Endothelial cell of umbilical vein (primary cell): ENCODE measurements at regions not wholly inside any gene's neighbourhood (a gene's known extent, or its start where the extent isn't known, plus 50 kb on each side); places are given as distances from the start of the nearest gene placed in this dataset.

ENCODE experiments used
- BruUV-seq: library from RNA; stranded (reverse); fragments of 400-500 nt; replicated peaks from 2 replicates; lab custom pipeline; 2021; lab: Mats Ljungman, UMichigan
- CTCF ChIA-PET: fragments of 300-600, 350-600 bp; sonication (Branson Sonifier 250); formaldehyde crosslinking; loops from one replicate; lab custom pipeline; 2021; ENCODE audit warnings: antibody characterized with exemption, inconsistent platforms; lab: Charles Lee
- POLR2A ChIA-PET: fragments of 300-600, 350-600 bp; sonication (Branson Sonifier 250); formaldehyde crosslinking; loops from one replicate; lab custom pipeline; 2021; ENCODE audit warnings: antibody characterized with exemption, inconsistent platforms; lab: Charles Lee
- DNase-seq: peaks from one replicate; pipeline ENCODE4 v3.0.0-alpha.2; 2011; ENCODE audit warnings: low read depth, low spot score
- FAIRE-seq: peaks from 2 replicates; lab custom pipeline; 2011; peaks lifted over from hg19 to GRCh38; lab: Jason Lieb, UNC
- H2AFZ ChIP-seq: 2 replicates; pipeline ENCODE4 v1.6.0; 2012; ENCODE audit warnings: low read depth, low read length, control low read depth, inconsistent platforms
- H3K27ac ChIP-seq: 2 replicates; pipeline ENCODE4 v1.5.1; 2011; ENCODE audit warnings: low read depth, mild to moderate bottlenecking, control low read depth, low read length, moderate library complexity; ENCODE audit not compliant: insufficient read depth
- H3K27me3 ChIP-seq, 2 experiments: 2 replicates each; pipeline versions ENCODE4 v1.6.0 to v1.6.1; 2011; ENCODE audit warnings: low read length in 2 of 2, mixed read lengths in 1 of 2; ENCODE audit not compliant: control insufficient read depth in 2 of 2, insufficient read depth in 2 of 2
- H3K36me3 ChIP-seq, 2 experiments: 2 replicates in 1 of 2; 3 replicates in 1 of 2; pipeline ENCODE4 v1.5.1; 2011; ENCODE audit warnings: low read length in 2 of 2, mild to moderate bottlenecking in 1 of 2, moderate library complexity in 1 of 2; ENCODE audit not compliant: control insufficient read depth in 2 of 2, insufficient read depth in 2 of 2; ENCODE audit errors: extremely low read depth in 1 of 2
- H3K4me1 ChIP-seq: 3 replicates; pipeline ENCODE4 v1.5.1; 2011; ENCODE audit warnings: mild to moderate bottlenecking, low read length; ENCODE audit not compliant: control insufficient read depth, insufficient read depth; ENCODE audit errors: extremely low read depth
- H3K4me2 ChIP-seq: 2 replicates; pipeline ENCODE4 v1.6.1; 2011; ENCODE audit warnings: low read length, control low read depth, mixed read lengths; ENCODE audit not compliant: insufficient read depth
- H3K4me3 ChIP-seq, 3 experiments: fragments of 200-600 bp in 1 of 3; sonication (generic), shearing (Covaris generic) in 1 of 3; replicated peaks in 1 of 3; 2 replicates each; pipeline ENCODE4 v1.5.1; 2011 to 2016; ENCODE audit warnings: control low read depth in 3 of 3, low read length in 3 of 3, mild to moderate bottlenecking in 2 of 3, inconsistent platforms in 1 of 3, low read depth in 1 of 3, moderate library complexity in 1 of 3; ENCODE audit not compliant: insufficient read depth in 1 of 3
- H3K79me2 ChIP-seq: 2 replicates; pipeline ENCODE4 v1.6.0; 2012; ENCODE audit warnings: low read length, inconsistent platforms; ENCODE audit not compliant: control insufficient read depth, insufficient read depth
- H3K9ac ChIP-seq: replicated peaks from 2 replicates; pipeline ENCODE3; 2011; ENCODE audit warnings: low read length, control low read depth; ENCODE audit not compliant: insufficient read depth; ENCODE audit errors: extremely low read depth
- H3K9me1 ChIP-seq: replicated peaks from 3 replicates; pipeline ENCODE4 v1.6.0; 2011; ENCODE audit warnings: mild to moderate bottlenecking, low read length; ENCODE audit not compliant: control insufficient read depth, insufficient read depth; ENCODE audit errors: extremely low read depth
- H3K9me3 ChIP-seq: replicated peaks from 2 replicates; pipeline ENCODE4 v1.5.1; 2012; ENCODE audit warnings: low read length, inconsistent platforms; ENCODE audit not compliant: control insufficient read depth, insufficient read depth
- H4K20me1 ChIP-seq: replicated peaks from 2 replicates; pipeline ENCODE3; 2011; ENCODE audit warnings: mild to moderate bottlenecking, low read length; ENCODE audit not compliant: control insufficient read depth, insufficient read depth; ENCODE audit errors: extremely low read depth
- EZH2 ChIP-seq: IDR thresholded peaks from 2 replicates; pipeline ENCODE4 v1.6.1; 2012; ENCODE audit warnings: borderline replicate concordance, low read depth, mild to moderate bottlenecking, moderate library complexity, low read length, inconsistent platforms; ENCODE audit not compliant: severe bottlenecking
- FOS ChIP-seq: IDR thresholded peaks from 2 replicates; pipeline ENCODE4 v1.6.1; 2011; ENCODE audit warnings: mild to moderate bottlenecking, low read length, moderate library complexity, borderline replicate concordance; ENCODE audit not compliant: insufficient read depth
- GATA2 ChIP-seq: IDR thresholded peaks from 2 replicates; pipeline ENCODE4 v1.7.0; 2011; ENCODE audit warnings: low read depth, mild to moderate bottlenecking, moderate library complexity, mixed read lengths, low read length; ENCODE audit not compliant: insufficient read length, insufficient read depth
- JUN ChIP-seq: IDR thresholded peaks from 2 replicates; pipeline ENCODE4 v1.6.1; 2011; ENCODE audit warnings: borderline replicate concordance, low read depth; ENCODE audit not compliant: insufficient read length, insufficient read depth
- MYC ChIP-seq: IDR thresholded peaks from one replicate; pipeline ENCODE4 v1.6.1; 2011; ENCODE audit warnings: mild to moderate bottlenecking, low read depth, low read length
- POLR2A ChIP-seq: IDR thresholded peaks from 2 replicates; pipeline ENCODE4 v1.6.1; 2012; ENCODE audit warnings: low read depth, mild to moderate bottlenecking, control low read depth, low read length
- POLR2AphosphoS5 ChIP-seq: IDR thresholded peaks from 2 replicates; pipeline ENCODE4 v1.6.1; 2012; ENCODE audit warnings: low read depth, mild to moderate bottlenecking, control low read depth, low read length, moderate library complexity; ENCODE audit not compliant: insufficient read depth
- dilution Hi-C: fragments of 300-500 bp; cut with MboI; formaldehyde crosslinking; loops from one replicate; pipeline ENCODE4 v1.15.0; 2019; ENCODE audit warnings: low sequenced_read_pairs; ENCODE audit not compliant: extremely low pct_ligation_motif_present
- intact Hi-C: fragments of 100-400 bp; cut with micrococcal nuclease; formaldehyde crosslinking; loops from one replicate; pipeline ENCODE4 v1.10.0; 2022
- TF ChIP-seq, protein P1 (sequence below), 2 donors: IDR thresholded peaks; 1 replicate in 1 of 2; 2 replicates in 1 of 2; pipeline ENCODE4 v1.5.1; 2011; ENCODE audit warnings: low read length in 2 of 2, mild to moderate bottlenecking in 2 of 2, moderate library complexity in 2 of 2, control low read depth in 1 of 2, inconsistent platforms in 1 of 2, low read depth in 1 of 2; ENCODE audit not compliant: insufficient read depth in 1 of 2; ENCODE audit errors: extremely low read depth in 1 of 2
- TF ChIP-seq, protein P2 (sequence below): IDR thresholded peaks from 2 replicates; pipeline ENCODE4 v1.6.1; 2011; ENCODE audit not compliant: insufficient read depth, insufficient read length

DNA sequence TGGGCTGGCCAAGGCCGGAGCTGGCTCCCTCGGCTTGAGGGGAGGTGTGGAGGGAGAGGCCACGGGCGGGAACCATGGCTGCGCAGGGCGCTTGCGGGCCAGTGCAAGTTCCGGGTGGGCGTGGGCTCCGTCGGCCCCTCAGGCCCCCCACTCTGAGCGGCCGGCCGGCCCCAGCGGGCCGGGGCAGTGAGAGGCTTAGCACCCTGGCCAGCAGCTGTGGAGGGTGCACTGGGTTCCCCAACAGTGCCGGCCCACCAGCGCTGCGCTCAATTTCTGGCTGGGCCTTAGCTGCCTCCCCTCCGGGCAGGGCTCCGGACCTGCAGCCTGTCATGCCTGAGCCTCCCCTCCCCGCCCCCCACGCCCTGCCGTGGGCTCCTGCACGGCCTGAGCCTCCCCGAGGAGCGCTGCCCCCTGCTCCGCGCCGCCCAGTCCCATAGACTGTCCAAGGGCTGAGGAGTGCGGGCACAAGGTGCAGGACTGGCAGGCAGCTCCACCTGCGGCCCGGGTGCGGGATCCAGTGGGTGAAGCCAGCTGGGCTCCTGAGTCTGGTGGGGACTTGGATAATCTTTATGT is 184.2 kb downstream of the ATPSCKMT start:
- intact Hi-C loops: no loop called here
- dilution Hi-C loops: no loop called here
- no peaks in the 10 kb centered on the region for H3K36me3 ChIP-seq
- H3K4me2 ChIP-seq: no peak overlapping the region
- no peak overlapping the region for H2AFZ ChIP-seq
- H3K4me3 ChIP-seq: no peak overlapping the region
- DNase-seq (no peak), FAIRE-seq (no peak)
- H3K79me2 ChIP-seq: no peaks in the 10 kb centered on the region
- no TSS peak for BruUV-seq
- CTCF ChIA-PET: no interaction called here
- no peaks in the 10 kb centered on the region for H3K27me3 ChIP-seq
- H3K4me1 ChIP-seq: no peaks in the 10 kb centered on the region
- no peaks in the 10 kb centered on the region for H4K20me1 ChIP-seq
- TF ChIP-seq, protein P1, sequence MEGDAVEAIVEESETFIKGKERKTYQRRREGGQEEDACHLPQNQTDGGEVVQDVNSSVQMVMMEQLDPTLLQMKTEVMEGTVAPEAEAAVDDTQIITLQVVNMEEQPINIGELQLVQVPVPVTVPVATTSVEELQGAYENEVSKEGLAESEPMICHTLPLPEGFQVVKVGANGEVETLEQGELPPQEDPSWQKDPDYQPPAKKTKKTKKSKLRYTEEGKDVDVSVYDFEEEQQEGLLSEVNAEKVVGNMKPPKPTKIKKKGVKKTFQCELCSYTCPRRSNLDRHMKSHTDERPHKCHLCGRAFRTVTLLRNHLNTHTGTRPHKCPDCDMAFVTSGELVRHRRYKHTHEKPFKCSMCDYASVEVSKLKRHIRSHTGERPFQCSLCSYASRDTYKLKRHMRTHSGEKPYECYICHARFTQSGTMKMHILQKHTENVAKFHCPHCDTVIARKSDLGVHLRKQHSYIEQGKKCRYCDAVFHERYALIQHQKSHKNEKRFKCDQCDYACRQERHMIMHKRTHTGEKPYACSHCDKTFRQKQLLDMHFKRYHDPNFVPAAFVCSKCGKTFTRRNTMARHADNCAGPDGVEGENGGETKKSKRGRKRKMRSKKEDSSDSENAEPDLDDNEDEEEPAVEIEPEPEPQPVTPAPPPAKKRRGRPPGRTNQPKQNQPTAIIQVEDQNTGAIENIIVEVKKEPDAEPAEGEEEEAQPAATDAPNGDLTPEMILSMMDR (IDR thresholded peaks at IDR 0.05; ENCODE audit: extremely low read depth in 1 of 2, insufficient read depth in 1 of 2, low read depth in 1 of 2, low read length in 2 of 2): no peak
- TF ChIP-seq EZH2: no peak
- no peak for TF ChIP-seq GATA2
- TF ChIP-seq JUN: no peak
- TF ChIP-seq, protein P2, sequence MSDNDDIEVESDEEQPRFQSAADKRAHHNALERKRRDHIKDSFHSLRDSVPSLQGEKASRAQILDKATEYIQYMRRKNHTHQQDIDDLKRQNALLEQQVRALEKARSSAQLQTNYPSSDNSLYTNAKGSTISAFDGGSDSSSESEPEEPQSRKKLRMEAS: no peak
- no peak for TF ChIP-seq POLR2AphosphoS5
- TF ChIP-seq FOS: no peak
- TF ChIP-seq MYC: no peak
- no peak for TF ChIP-seq POLR2A
- no peak overlapping the region for H3K27ac ChIP-seq
- H3K9ac ChIP-seq: no peak overlapping the region
- H3K9me3 ChIP-seq: no peaks in the 10 kb centered on the region
- no peaks in the 10 kb centered on the region for H3K9me1 ChIP-seq
- POLR2A ChIA-PET: no interaction called here
